ENCODE measurements at regions not wholly inside any gene's neighbourhood (a gene's known extent, or its start where the extent isn't known, plus 50 kb on each side); places are given as distances from the start of the nearest gene placed in this dataset.

- no peak for TF ChIP-seq CTCF (conservative IDR thresholded peaks at IDR 0.05; ENCODE audit: low read depth, low read length)
- no peak for DNase-seq (ENCODE audit: low read depth)
- no peak overlapping the region for H3K4me3 ChIP-seq (ENCODE audit: low read depth, low read length)
Observed at GRCh38 chr9:7534211-7534935, 265.2 kb downstream of the DMAC1 start.

GRCh38 chr9:7533376-7534090 lies 266.0 kb downstream of the DMAC1 start:
- no peak overlapping the region for H3K4me3 ChIP-seq (ENCODE audit: low read depth, low read length)
- TF ChIP-seq CTCF (conservative IDR thresholded peaks at IDR 0.05; ENCODE audit: low read depth, low read length) = no peak
- DNase-seq (ENCODE audit: low read depth) = no peak

GRCh38 chr9:7523426-7524043 lies 276.0 kb downstream of the DMAC1 start:
- H3K4me3 ChIP-seq (ENCODE audit: low read depth, low read length) = no peak overlapping the region
- no peak for DNase-seq (ENCODE audit: low read depth)
- no peak for TF ChIP-seq CTCF (conservative IDR thresholded peaks at IDR 0.05; ENCODE audit: low read depth, low read length)

GRCh38 chr9:7520396-7520795 lies 279.2 kb downstream of the DMAC1 start:
- H3K4me3 ChIP-seq (ENCODE audit: low read depth, low read length) = no peak overlapping the region
- no peak for DNase-seq (ENCODE audit: low read depth)
- no peak for TF ChIP-seq CTCF (conservative IDR thresholded peaks at IDR 0.05; ENCODE audit: low read depth, low read length)

GRCh38 chr9:7516376-7516775 lies 283.2 kb downstream of the DMAC1 start:
- no peak for TF ChIP-seq CTCF (conservative IDR thresholded peaks at IDR 0.05; ENCODE audit: low read depth, low read length)
- no peak for DNase-seq (ENCODE audit: low read depth)
- no peak overlapping the region for H3K4me3 ChIP-seq (ENCODE audit: low read depth, low read length)

GRCh38 chr9:7510199-7510598 lies 289.4 kb downstream of the DMAC1 start:
- DNase-seq (ENCODE audit: low read depth) = no peak

More at GRCh38 chr9:7510199-7510598, 289.4 kb downstream of the DMAC1 start:
- no peak for TF ChIP-seq CTCF (conservative IDR thresholded peaks at IDR 0.05; ENCODE audit: low read depth, low read length)
- no peak overlapping the region for H3K4me3 ChIP-seq (ENCODE audit: low read depth, low read length)

All from choroid plexus epithelial cell (primary cell).